Stimulated activated CD8-positive, alpha-beta memory T cell treated with anti-CD3 and anti-CD28 coated beads, Interleukin-7, amount 100 ng/mL, for 48 hours (primary cell): ENCODE measurements at regions not wholly inside any gene's neighbourhood (a gene's known extent, or its start where the extent isn't known, plus 50 kb on each side); places are given as distances from the start of the nearest gene placed in this dataset.

Source experiments
- DNase-seq, 2 donors: peaks; one replicate each; pipeline ENCODE4 v3.0.0-alpha.2; 2020; ENCODE audit warnings: low read depth in 1 of 2; ENCODE audit errors: extremely low read depth in 1 of 2

GRCh38 chr5:5062525-5063302 is 77.4 kb upstream of the ADAMTS16 start:
- no peak for DNase-seq

GRCh38 chr5:5063533-5063953 is 76.6 kb upstream of the ADAMTS16 start:
- DNase-seq = no peak

GRCh38 chr5:5065472-5065871 is 74.7 kb upstream of the ADAMTS16 start:
- no peak for DNase-seq

GRCh38 chr5:5066276-5067186 is 73.6 kb upstream of the ADAMTS16 start:
- no peak for DNase-seq

GRCh38 chr5:5069851-5070250 is 70.3 kb upstream of the ADAMTS16 start:
- no peak for DNase-seq

- no peak for DNase-seq
These were observed 68.6 kb upstream of the ADAMTS16 start for GRCh38 chr5:5071554-5071953.

GRCh38 chr5:5077236-5077635 is 62.9 kb upstream of the ADAMTS16 start:
- DNase-seq = no peak

- no peak for DNase-seq
These were observed 61.9 kb upstream of the ADAMTS16 start for GRCh38 chr5:5078009-5078897.

GRCh38 chr5:5079876-5080275 is 60.3 kb upstream of the ADAMTS16 start:
- DNase-seq = no peak

GRCh38 chr5:5080790-5081189 is 59.3 kb upstream of the ADAMTS16 start:
- no peak for DNase-seq

GRCh38 chr5:5085381-5085780 is 54.7 kb upstream of the ADAMTS16 start:
- DNase-seq = no peak

GRCh38 chr5:5089895-5090649 is 50.1 kb upstream of the ADAMTS16 start:
- DNase-seq = no peak
